GM21528 (cell line): ENCODE measurements at regions not wholly inside any gene's neighbourhood (a gene's known extent, or its start where the extent isn't known, plus 50 kb on each side); places are given as distances from the start of the nearest gene placed in this dataset.

Experiments used
- ATAC-seq: cut with Tn5 transposase; IDR thresholded peaks from one replicate; pipeline ENCODE4 v1.9.1; 2021; ENCODE audit warnings: mild to moderate bottlenecking, moderate library complexity; ENCODE audit not compliant: unreplicated experiment, low FRiP score

GRCh38 chr2:194253528-194254259 is 1403.3 kb upstream of the SLC39A10 start:
- ATAC-seq = no peak

GRCh38 chr2:194252127-194252526 is 1404.9 kb upstream of the SLC39A10 start:
- no peak for ATAC-seq

GRCh38 chr2:194232600-194232999 is 1424.4 kb upstream of the SLC39A10 start:
- no peak for ATAC-seq

GRCh38 chr2:194223218-194223617 is 1433.8 kb upstream of the SLC39A10 start:
- no peak for ATAC-seq

GRCh38 chr2:194214192-194214591 is 1442.8 kb upstream of the SLC39A10 start:
- ATAC-seq = no peak

GRCh38 chr2:194205568-194206227 is 1451.3 kb upstream of the SLC39A10 start:
- ATAC-seq = no peak

GRCh38 chr2:194203898-194204297 is 1453.1 kb upstream of the SLC39A10 start:
- ATAC-seq = no peak

- no peak for ATAC-seq
Measured at GRCh38 chr2:194182888-194183287, 1474.1 kb upstream of the SLC39A10 start.

GRCh38 chr2:194176134-194176533 is 1480.9 kb upstream of the SLC39A10 start:
- ATAC-seq = no peak

- peak; percentile 78 for ATAC-seq
Measured at GRCh38 chr2:194166818-194167217, 1490.2 kb upstream of the SLC39A10 start.

- no peak for ATAC-seq
Measured at GRCh38 chr2:194155431-194155830, 1501.6 kb upstream of the SLC39A10 start.

GRCh38 chr2:194151231-194151630 is 1505.8 kb upstream of the SLC39A10 start:
- ATAC-seq = no peak

GRCh38 chr2:194135463-194135862 is 1521.6 kb upstream of the SLC39A10 start:
- no peak for ATAC-seq

- no peak for ATAC-seq
Measured at GRCh38 chr2:194128810-194129209, 1528.2 kb upstream of the SLC39A10 start.

GRCh38 chr2:194126418-194126817 is 1530.6 kb upstream of the SLC39A10 start:
- no peak for ATAC-seq

GRCh38 chr2:194116861-194117260 is 1540.2 kb upstream of the SLC39A10 start:
- ATAC-seq = no peak

- ATAC-seq = peak; percentile 43
Measured at GRCh38 chr2:194105358-194105757, 1551.7 kb upstream of the SLC39A10 start.

GRCh38 chr2:194104687-194105086 is 1552.3 kb upstream of the SLC39A10 start:
- ATAC-seq = peak; percentile 98

GRCh38 chr2:194103941-194104659 is 1552.9 kb upstream of the SLC39A10 start:
- peak; percentile 28 for ATAC-seq

GRCh38 chr2:194102546-194102945 is 1554.5 kb upstream of the SLC39A10 start:
- ATAC-seq = no peak

GRCh38 chr2:194100201-194100600 is 1556.8 kb upstream of the SLC39A10 start:
- no peak for ATAC-seq
